Sigmoid colon (tissue), 6 donors: ENCODE measurements at regions not wholly inside any gene's neighbourhood (a gene's known extent, or its start where the extent isn't known, plus 50 kb on each side); places are given as distances from the start of the nearest gene placed in this dataset.

Source experiments
- DNase-seq: peaks from one replicate; pipeline ENCODE4 v3.0.0-alpha.2; 2019
- H3K27ac ChIP-seq, 4 donors: fragments of 200-600 bp; sonication (generic); one replicate each; pipeline ENCODE4 v1.5.1; 2016 to 2019; ENCODE audit warnings: mild to moderate bottlenecking in 1 of 4
- H3K27me3 ChIP-seq, 3 donors: fragments of 200-600 bp; sonication (generic); one replicate each; pipeline ENCODE4 v1.5.1; 2019; ENCODE audit warnings: mild to moderate bottlenecking in 1 of 3
- H3K36me3 ChIP-seq, 4 donors: fragments of 200-600 bp; sonication (generic); one replicate each; pipeline ENCODE4 v1.5.1; 2016 to 2019
- H3K4me1 ChIP-seq, 4 donors: fragments of 200-600 bp; sonication (generic); one replicate each; pipeline ENCODE4 v1.5.1; 2017 to 2019
- H3K4me3 ChIP-seq, 4 donors: fragments of 200-600 bp; sonication (generic); one replicate each; pipeline ENCODE4 v1.5.1; 2017 to 2019; ENCODE audit warnings: mild to moderate bottlenecking in 2 of 4, moderate library complexity in 1 of 4
- H3K9me3 ChIP-seq, 4 donors: fragments of 200-600 bp in 3 of 4; sonication (generic) in 3 of 4; one replicate each; pipeline versions ENCODE4 v1.5.1 to v1.6.1; 2013 to 2019
- CTCF ChIP-seq, 4 experiments: fragments of 450-650 bp in 3 of 4; fragments of 200-600 bp in 1 of 4; IDR thresholded peaks; one replicate each; pipeline ENCODE4 v1.5.1; 2016 to 2019; ENCODE audit warnings: antibody characterized with exemption in 4 of 4, mild to moderate bottlenecking in 3 of 4, moderate library complexity in 2 of 4
- EP300 ChIP-seq, 4 donors: sonication (generic); formaldehyde crosslinking; IDR thresholded peaks; one replicate each; pipeline ENCODE4 v1.6.1; 2017; ENCODE audit warnings: antibody characterized with exemption in 4 of 4
- POLR2A ChIP-seq, 2 donors: fragments of 450-650 bp; IDR thresholded peaks; one replicate each; pipeline ENCODE4 v1.6.1; 2016; ENCODE audit warnings: antibody characterized with exemption in 2 of 2, mild to moderate bottlenecking in 2 of 2, moderate library complexity in 2 of 2
- POLR2AphosphoS5 ChIP-seq, 4 donors: sonication (generic); formaldehyde crosslinking; IDR thresholded peaks; one replicate each; pipeline ENCODE4 v1.6.1; 2017; ENCODE audit warnings: antibody characterized with exemption in 4 of 4
- WGBS, 2 donors: extraction: QIAGEN DNeasy Blood & Tissue Kit; methylation state at CpG; one replicate each; pipeline ENCODE4 v1.1.7; 2013; 5-methylcytosine and 5-hydroxymethylcytosine counted together
- intact Hi-C: fragments of 100-400 bp; cut with DNase I; formaldehyde crosslinking; loops from one replicate; pipeline ENCODE4 v1.15.1; 2023
- donor health status: healthy with polysubstance abuse.
- donor health status: healthy.

- WGBS, 2 donors = 58 to 87% methylated on average over 1 of the region's 1 CpG
- no peaks in the 10 kb centered on the region for H3K36me3 ChIP-seq
- intact Hi-C loops = no loop called here
- H3K27me3 ChIP-seq = no peaks in the 10 kb centered on the region
- no peak overlapping the region for H3K4me3 ChIP-seq
- H3K9me3 ChIP-seq = no peaks in the 10 kb centered on the region
- no peaks in the 10 kb centered on the region for H3K4me1 ChIP-seq
- no peak for DNase-seq
- TF ChIP-seq POLR2AphosphoS5 (IDR thresholded peaks at IDR 0.05) = no peak
- no peak for TF ChIP-seq POLR2A (IDR thresholded peaks at IDR 0.05)
- no peak for TF ChIP-seq EP300 (IDR thresholded peaks at IDR 0.05)
- TF ChIP-seq CTCF (IDR thresholded peaks at IDR 0.05) = no peak
- H3K27ac ChIP-seq = no peak overlapping the region
Measured at GRCh38 chr6:11911538-11911937, 100.6 kb upstream of the HIVEP1 start.

GRCh38 chr6:11909696-11910132, 102.4 kb upstream of the HIVEP1 start:
- no peaks in the 10 kb centered on the region for H3K9me3 ChIP-seq
- H3K4me1 ChIP-seq = no peaks in the 10 kb centered on the region
- H3K4me3 ChIP-seq = no peak overlapping the region
- DNase-seq = no peak
- intact Hi-C loops = no loop called here
- WGBS, 2 donors = 93 to 95% methylated on average over 7 of the region's 7 CpGs
- no peak overlapping the region for H3K27ac ChIP-seq
- TF ChIP-seq POLR2AphosphoS5 (IDR thresholded peaks at IDR 0.05) = no peak
- TF ChIP-seq EP300 (IDR thresholded peaks at IDR 0.05) = no peak
- no peak for TF ChIP-seq CTCF (IDR thresholded peaks at IDR 0.05)
- TF ChIP-seq POLR2A (IDR thresholded peaks at IDR 0.05) = no peak
- H3K27me3 ChIP-seq = no peaks in the 10 kb centered on the region
- H3K36me3 ChIP-seq = no peaks in the 10 kb centered on the region

- WGBS, 2 donors = 83 to 84% methylated on average over 2 of the region's 2 CpGs
- intact Hi-C loops = no loop called here
Measured at GRCh38 chr6:11908436-11909105, 103.5 kb upstream of the HIVEP1 start.

GRCh38 chr6:11903645-11904044, 108.5 kb upstream of the HIVEP1 start:
- intact Hi-C loops = no loop called here
- TF ChIP-seq CTCF (IDR thresholded peaks at IDR 0.05) (no peak), POLR2AphosphoS5 (IDR thresholded peaks at IDR 0.05) (no peak), EP300 (IDR thresholded peaks at IDR 0.05) (no peak), POLR2A (IDR thresholded peaks at IDR 0.05) (no peak)
- DNase-seq = no peak
- no peaks in the 10 kb centered on the region for H3K9me3 ChIP-seq
- H3K4me3 ChIP-seq = no peak overlapping the region
- no peaks in the 10 kb centered on the region for H3K36me3 ChIP-seq
- no peaks in the 10 kb centered on the region for H3K4me1 ChIP-seq
- H3K27ac ChIP-seq = no peak overlapping the region
- WGBS, 2 donors = 97 to 98% methylated on average over 2 of the region's 2 CpGs
- no peaks in the 10 kb centered on the region for H3K27me3 ChIP-seq

More at GRCh38 chr6:11908436-11909105, 103.5 kb upstream of the HIVEP1 start:
- no peak for DNase-seq
- no peaks in the 10 kb centered on the region for H3K36me3 ChIP-seq
- no peak overlapping the region for H3K27ac ChIP-seq
- H3K27me3 ChIP-seq = no peaks in the 10 kb centered on the region
- no peak overlapping the region for H3K4me3 ChIP-seq
- TF ChIP-seq POLR2A (IDR thresholded peaks at IDR 0.05) (no peak), POLR2AphosphoS5 (IDR thresholded peaks at IDR 0.05) (no peak), CTCF (IDR thresholded peaks at IDR 0.05) (no peak), EP300 (IDR thresholded peaks at IDR 0.05) (no peak)
- H3K9me3 ChIP-seq = no peaks in the 10 kb centered on the region
- no peaks in the 10 kb centered on the region for H3K4me1 ChIP-seq

- H3K4me1 ChIP-seq = no peaks in the 10 kb centered on the region
- TF ChIP-seq POLR2A (IDR thresholded peaks at IDR 0.05) = no peak
- no peak for TF ChIP-seq POLR2AphosphoS5 (IDR thresholded peaks at IDR 0.05)
- TF ChIP-seq EP300 (IDR thresholded peaks at IDR 0.05) = no peak
- TF ChIP-seq CTCF (IDR thresholded peaks at IDR 0.05) = no peak
- intact Hi-C loops = no loop called here
- WGBS, 2 donors = 91 to 93% methylated on average over 2 of the region's 2 CpGs
- H3K27me3 ChIP-seq = no peaks in the 10 kb centered on the region
- H3K4me3 ChIP-seq = no peak overlapping the region
- no peak overlapping the region for H3K27ac ChIP-seq
- no peak for DNase-seq
- no peaks in the 10 kb centered on the region for H3K9me3 ChIP-seq
- H3K36me3 ChIP-seq = no peaks in the 10 kb centered on the region
Measured at GRCh38 chr6:11902527-11902926, 109.6 kb upstream of the HIVEP1 start.
